ENCODE measurements at regions not wholly inside any gene's neighbourhood (a gene's known extent, or its start where the extent isn't known, plus 50 kb on each side); places are given as distances from the start of the nearest gene placed in this dataset.

DNA sequence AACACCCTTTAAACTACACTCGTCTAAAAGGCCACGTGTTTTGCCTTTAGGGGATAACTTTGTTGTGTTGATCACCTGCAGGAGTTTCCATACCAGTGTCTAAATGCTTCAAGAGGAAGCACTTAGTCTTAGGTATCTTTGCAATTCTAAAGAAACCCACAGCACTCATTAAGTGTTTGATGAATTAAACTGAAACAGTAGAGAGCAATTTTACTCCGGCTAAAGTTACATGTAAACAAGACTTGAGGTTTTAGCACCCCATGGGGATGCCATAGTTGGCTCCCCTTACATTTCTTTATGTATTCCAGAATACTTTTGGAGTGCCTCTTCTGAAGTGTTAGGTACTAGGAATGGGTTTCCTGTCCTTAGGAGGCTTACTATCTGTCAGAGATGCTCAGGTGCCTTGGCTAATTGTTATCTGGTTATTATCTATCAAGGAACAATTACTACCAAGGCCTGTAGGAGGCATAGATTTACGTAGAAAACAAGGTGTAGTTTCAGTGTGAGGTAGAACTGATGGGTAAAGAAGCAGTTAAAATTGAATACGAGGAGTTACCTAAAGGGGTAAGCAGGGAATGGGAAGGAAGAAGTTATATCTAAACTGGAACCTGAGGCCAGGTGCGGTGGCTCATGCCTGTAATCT, 176.8 kb upstream of the SAMSN1 start:
- no peak for DNase-seq (ENCODE audit: low read depth)

DNA sequence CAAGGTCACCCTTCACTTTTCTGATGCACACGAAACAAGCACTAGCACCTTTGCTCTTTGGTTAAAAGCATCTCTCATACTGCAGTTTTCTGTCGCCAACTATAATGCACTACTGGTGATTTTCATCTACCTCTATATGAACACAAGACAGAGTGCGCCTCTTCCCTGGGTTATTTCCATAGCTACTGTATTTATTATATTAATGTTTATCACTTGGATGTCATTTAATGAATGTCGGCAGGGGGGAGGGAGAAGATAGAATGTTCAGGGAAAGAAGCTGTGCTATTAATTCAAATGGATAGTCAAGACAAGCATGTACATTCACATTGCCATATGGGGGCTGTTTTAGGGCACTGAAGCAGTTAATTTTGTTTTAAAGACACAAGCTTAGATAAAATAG, 174.1 kb upstream of the SAMSN1 start:
- no peak for DNase-seq (ENCODE audit: low read depth)

- no peak for DNase-seq (ENCODE audit: low read depth)
Measured at GRCh38 chr21:14718951-14719350, 172.8 kb upstream of the SAMSN1 start.

DNA sequence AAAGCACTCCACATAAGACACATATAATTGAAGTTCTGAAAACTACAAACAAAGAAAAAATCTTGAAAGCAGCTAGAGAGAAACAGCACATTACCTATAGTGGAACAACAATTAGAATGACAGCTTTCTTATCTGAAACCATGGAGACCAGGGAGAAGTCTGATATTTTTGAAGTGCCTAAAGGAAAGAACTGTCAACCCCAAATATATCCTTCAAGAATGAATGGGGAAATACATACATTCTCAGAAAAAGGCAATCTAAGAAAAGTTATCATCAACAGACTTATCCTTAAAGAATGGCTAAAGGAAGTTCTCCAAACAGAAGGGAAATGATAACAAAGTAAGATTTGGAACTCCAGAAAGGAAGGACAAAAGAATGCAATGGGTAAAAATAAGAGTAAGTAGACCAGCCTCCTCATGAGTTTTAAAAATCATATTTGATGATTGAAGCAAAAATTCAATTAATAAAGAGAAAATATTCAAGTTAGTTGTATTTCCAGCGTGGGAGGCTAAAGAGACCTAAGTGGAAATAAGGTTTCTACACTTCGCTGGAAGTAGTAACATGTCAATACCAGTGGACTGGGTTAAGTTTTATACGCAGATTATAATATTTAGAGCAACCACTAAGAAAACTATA, 170.8 kb upstream of the SAMSN1 start:
- no peak for DNase-seq (ENCODE audit: low read depth)

DNA sequence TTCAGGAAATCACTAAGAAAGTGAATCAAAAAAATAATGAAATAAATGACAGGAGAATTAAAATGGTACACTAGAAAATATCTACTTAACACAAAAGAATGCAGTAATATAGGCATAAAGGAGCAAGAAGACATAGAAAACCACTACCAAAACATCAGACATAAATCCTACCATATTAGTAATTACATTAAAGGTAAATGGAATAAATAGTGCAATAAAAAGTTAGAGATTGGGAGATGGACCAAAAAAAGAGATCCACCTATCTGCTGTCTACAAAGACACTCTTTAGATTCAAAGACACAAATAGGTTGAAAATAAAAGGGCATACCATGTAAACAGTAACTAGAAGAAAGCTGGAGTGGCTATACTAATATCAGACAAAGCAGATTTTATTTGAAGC, 167.0 kb upstream of the SAMSN1 start:
- no peak for DNase-seq (ENCODE audit: low read depth)

- DNase-seq (ENCODE audit: low read depth): no peak
Measured at GRCh38 chr21:14712121-14712715, 166.1 kb upstream of the SAMSN1 start.

- no peak for DNase-seq (ENCODE audit: low read depth)
Measured at GRCh38 chr21:14711287-14711686, 165.2 kb upstream of the SAMSN1 start.

DNA sequence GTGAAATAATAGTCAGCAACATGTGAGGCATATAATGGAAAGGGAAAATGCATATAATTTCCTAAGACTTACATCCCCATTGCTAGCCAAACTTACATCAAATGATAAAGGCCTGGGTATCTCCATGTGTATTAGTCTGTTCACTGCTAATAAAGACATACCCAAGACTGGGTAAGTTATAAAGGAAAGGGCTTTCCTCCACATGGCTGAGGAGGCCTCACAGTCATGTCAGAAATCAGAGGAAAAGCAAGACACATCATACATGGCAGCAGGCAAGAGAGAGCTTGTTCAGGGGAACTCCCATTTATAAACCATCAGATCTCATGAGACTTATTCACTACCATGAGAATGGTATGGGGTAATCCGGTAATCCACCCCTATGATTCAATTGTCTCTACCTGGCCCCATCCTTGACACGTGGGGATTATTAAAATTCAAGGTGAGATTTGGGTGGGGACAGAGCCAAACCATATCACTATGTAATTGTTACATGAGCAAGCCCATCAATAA, 161.5 kb upstream of the SAMSN1 start:
- no peak for DNase-seq (ENCODE audit: low read depth)

GRCh38 chr21:14706712-14707510, 160.8 kb upstream of the SAMSN1 start:
- no peak for DNase-seq (ENCODE audit: low read depth)

DNA sequence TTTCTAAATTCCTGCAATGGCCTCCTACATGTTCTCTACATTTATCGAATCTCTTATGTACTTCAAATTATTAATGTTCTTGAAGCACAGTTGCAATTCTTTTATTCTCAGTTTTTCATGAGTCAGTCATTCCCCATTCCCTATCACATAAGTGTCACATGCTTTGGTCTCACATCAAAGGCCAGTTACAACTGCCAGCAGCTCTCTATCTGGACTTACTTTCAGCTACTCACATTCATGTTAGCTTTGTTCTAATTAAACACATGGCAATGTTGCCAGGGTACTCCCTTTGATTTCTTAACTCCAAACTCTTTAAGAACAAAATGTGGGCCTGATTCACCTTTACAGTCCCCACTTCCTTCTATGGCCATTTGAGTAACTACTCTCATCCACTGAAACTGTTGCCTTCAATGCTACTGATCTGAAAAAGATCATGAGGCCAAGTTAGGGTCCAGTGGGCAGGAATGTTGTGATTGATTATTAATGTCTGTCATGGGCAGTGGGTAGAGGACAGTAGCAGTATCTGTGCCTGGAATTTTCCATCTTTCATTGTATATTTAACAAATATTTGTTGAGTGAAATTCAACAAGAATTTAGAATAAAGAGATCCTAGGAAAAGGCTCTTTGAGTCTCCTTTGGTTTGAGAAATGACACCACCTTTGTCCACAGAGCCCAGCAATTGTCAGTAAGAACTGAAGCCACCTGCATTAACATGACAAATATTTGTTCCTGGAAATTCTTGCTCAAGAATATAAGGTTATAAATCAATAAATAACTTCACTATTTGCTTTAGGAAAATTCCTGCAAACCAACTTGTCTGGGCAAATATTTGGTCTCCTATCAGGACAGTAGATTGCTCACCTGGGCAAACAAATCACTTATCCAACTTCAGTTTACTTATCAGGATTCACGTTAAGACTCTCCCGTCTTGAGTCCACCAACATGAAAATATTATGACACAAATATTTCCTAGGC, 153.6 kb upstream of the SAMSN1 start:
- no peak for DNase-seq (ENCODE audit: low read depth)

DNA sequence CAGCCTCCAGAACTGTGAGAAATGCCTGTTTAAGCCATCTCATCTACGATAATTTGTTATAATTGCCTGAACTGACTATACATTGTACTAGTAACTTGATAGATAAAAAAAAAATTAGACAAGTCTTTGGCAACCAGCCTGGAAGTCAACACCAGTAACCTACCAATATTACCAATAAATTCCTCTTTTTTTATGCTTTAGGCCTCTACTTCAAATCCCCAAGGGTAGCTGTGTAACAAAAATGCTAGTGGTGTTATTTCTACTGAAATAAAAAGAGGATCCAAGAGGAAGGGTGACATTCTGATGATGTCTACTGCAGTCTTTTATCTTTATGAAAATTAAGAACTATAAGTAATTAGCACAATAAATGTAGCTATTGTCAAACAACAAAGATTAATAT, 151.7 kb upstream of the SAMSN1 start:
- no peak for DNase-seq (ENCODE audit: low read depth)

DNA sequence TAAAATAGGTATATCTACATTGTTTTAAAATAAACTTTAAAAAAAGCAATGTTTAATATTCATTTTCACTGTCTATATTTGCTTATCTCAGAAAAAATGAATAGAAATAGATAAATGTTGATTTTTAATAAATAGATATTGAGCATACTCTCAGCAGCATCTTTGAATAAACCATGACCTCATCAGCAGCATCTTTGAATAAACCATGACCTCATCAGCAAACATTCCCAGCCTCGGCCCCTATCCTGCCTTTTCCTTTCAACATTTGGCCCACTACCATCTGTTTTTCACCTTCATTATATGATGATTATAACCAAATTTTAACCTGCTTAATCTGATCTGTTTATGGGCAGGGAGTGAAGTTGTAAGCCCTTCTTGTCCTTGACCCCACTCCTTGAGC, 148.7 kb upstream of the SAMSN1 start:
- no peak for DNase-seq (ENCODE audit: low read depth)

- DNase-seq (ENCODE audit: low read depth): no peak
Measured at GRCh38 chr21:14693997-14694396, 147.9 kb upstream of the SAMSN1 start.

DNA sequence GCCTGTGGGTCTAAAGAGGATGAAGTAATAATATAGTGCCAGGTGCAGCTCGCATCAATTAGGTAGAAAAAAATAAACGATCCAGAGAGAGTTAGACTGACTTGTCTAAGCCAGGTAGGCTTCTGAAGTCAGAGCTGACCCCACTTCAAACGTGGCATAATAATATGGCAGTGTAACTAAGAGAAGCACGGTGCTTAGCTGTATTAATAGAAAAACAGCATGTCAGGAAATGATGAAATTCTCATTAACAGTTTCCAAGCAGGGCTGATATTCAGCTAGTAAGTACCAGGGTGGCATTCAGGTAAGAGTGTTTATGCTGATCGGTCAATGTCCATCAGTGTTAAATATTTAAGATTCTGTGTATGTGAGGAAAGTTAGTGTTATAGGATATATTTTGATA, 145.8 kb upstream of the SAMSN1 start:
- DNase-seq (ENCODE audit: low read depth): no peak

DNA sequence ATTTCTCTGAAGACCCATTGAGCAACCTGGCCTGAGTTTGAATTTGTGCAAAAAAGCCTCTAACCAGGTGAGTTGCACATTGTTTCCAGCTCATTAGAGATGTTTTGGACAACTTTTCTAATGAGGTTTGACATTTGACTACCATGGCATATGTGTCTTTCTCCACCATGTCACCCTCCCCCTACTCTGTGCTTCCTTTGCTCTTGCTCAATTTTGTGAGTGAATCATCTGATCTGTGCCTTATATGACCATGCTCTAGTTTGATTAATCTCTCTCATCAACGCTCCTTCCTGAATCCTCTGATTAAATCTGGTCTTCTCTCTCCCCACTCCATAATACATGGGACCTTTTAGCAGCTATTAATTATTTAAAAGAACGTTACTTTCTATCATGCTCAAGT, 144.8 kb upstream of the SAMSN1 start:
- DNase-seq (ENCODE audit: low read depth): no peak

- no peak for DNase-seq (ENCODE audit: low read depth)
Measured at GRCh38 chr21:14688936-14689335, 142.8 kb upstream of the SAMSN1 start.

DNA sequence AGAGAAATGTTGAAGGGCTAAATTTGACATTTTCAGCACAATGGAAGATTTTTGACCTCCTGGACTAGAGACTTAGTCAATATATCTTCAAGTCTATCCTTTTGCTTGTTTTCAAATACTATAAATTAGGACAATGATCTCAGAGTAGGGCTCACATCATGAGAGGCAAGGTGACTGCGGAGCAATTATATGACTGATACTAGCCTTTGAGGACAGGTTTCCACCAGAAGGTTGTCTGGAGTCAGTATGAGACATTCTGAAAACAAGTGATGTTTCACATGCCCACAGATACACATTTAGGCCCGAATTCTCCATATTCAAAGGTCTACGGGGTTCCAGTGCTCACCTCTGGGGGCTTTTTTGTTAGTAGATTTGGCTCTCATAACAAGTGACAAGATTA, 142.3 kb upstream of the SAMSN1 start:
- no peak for DNase-seq (ENCODE audit: low read depth)

GRCh38 chr21:14687268-14687625, 141.1 kb upstream of the SAMSN1 start:
- no peak for DNase-seq (ENCODE audit: low read depth)

GRCh38 chr21:14686466-14687267, 140.6 kb upstream of the SAMSN1 start:
- no peak for DNase-seq (ENCODE audit: low read depth)

- no peak for DNase-seq (ENCODE audit: low read depth)
Measured at GRCh38 chr21:14685568-14685967, 139.5 kb upstream of the SAMSN1 start.

DNA sequence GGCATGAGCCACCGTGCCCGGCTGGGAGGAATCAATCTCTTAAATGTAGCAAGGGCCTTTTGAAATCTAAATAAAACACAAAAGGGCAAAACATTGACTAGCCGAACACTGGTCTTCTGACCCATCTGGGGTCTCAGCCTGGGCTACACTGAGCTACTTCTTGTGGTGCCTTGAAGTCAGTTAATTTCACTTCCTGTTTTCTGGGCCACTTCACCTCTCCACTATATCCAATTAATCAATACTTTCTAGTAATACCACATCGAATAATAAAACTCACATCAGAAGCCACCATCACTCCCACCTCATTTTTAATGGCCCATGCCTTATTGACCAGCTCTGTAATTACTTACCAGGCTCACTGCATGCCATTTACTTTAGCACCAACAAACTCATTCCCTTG, 138.0 kb upstream of the SAMSN1 start:
- no peak for DNase-seq (ENCODE audit: low read depth)

All from activated gamma-delta T cell treated with anti-CD3 and anti-CD28 coated beads, Interleukin-2, amount 50 U/mL, for 16 hours (primary cell).